CD4-positive, alpha-beta T cell (primary cell): ENCODE measurements at regions not wholly inside any gene's neighbourhood (a gene's known extent, or its start where the extent isn't known, plus 50 kb on each side); places are given as distances from the start of the nearest gene placed in this dataset.

Experiments used
- ATAC-seq: fragments of 200-7000 bp; cut with Tn5 transposase; one replicate; pipeline ENCODE4 v1.10.0; 2022; ENCODE audit warnings: mild to moderate bottlenecking; ENCODE audit not compliant: poor library complexity
- CTCF ChIA-PET: fragments of 350-600 bp; sonication (Branson Sonifier 250); formaldehyde crosslinking; loops from one replicate; lab custom pipeline; 2021; ENCODE audit warnings: antibody characterized with exemption, inconsistent platforms; lab: Charles Lee
- POLR2A ChIA-PET: fragments of 350-600 bp; sonication (Branson Sonifier 250); formaldehyde crosslinking; loops from one replicate; lab custom pipeline; 2021; ENCODE audit warnings: antibody characterized with exemption, inconsistent platforms; lab: Charles Lee
- DNase-seq, 14 experiments: peaks; one replicate each; pipeline ENCODE4 v3.0.0-alpha.2; 2013 to 2020; ENCODE audit warnings: mixed read lengths in 2 of 14
- H3K27ac ChIP-seq, 2 donors: one replicate each; pipeline versions ENCODE4 v1.5.1 to v1.7.0; 2013; ENCODE audit warnings: low read length in 2 of 2, low read depth in 1 of 2, mild to moderate bottlenecking in 1 of 2
- H3K27me3 ChIP-seq, 2 experiments: 1 replicate in 1 of 2; 2 replicates in 1 of 2; pipeline versions ENCODE4 v1.6.1 to v1.7.0; 2013; ENCODE audit warnings: low read length in 2 of 2, control low read depth in 1 of 2, mild to moderate bottlenecking in 1 of 2, moderate library complexity in 1 of 2; ENCODE audit not compliant: insufficient read depth in 2 of 2, control insufficient read depth in 1 of 2
- H3K36me3 ChIP-seq: one replicate; pipeline ENCODE4 v1.6.1; 2013; ENCODE audit warnings: low read length, control low read depth; ENCODE audit not compliant: insufficient read depth
- H3K4me1 ChIP-seq: one replicate; pipeline ENCODE4 v1.6.1; 2013; ENCODE audit warnings: low read length, control low read depth; ENCODE audit not compliant: insufficient read depth
- H3K4me3 ChIP-seq: one replicate; pipeline ENCODE4 v1.5.1; 2013; ENCODE audit warnings: mild to moderate bottlenecking, low read length, moderate library complexity
- H3K9me3 ChIP-seq, 2 experiments: 1 replicate in 1 of 2; 2 replicates in 1 of 2; pipeline versions ENCODE4 v1.6.1 to v1.7.0; 2013; ENCODE audit warnings: low read length in 2 of 2, mild to moderate bottlenecking in 2 of 2, control low read depth in 1 of 2, moderate library complexity in 1 of 2; ENCODE audit not compliant: control insufficient read depth in 1 of 2, insufficient read depth in 1 of 2
- H3K27ac Mint-ChIP-seq: one replicate; pipeline ENCODE4 v1.8.0; 2020; ENCODE audit warnings: mixed read lengths
- H3K27me3 Mint-ChIP-seq: one replicate; pipeline ENCODE4 v1.8.0; 2021; ENCODE audit warnings: mixed read lengths
- H3K36me3 Mint-ChIP-seq: one replicate; pipeline ENCODE4 v1.8.0; 2021; ENCODE audit warnings: low read depth, mixed read lengths
- H3K4me1 Mint-ChIP-seq: one replicate; pipeline ENCODE4 v1.8.0; 2021; ENCODE audit warnings: low read depth, mixed read lengths
- H3K4me3 Mint-ChIP-seq: one replicate; pipeline ENCODE4 v1.8.0; 2020; ENCODE audit warnings: mild to moderate bottlenecking, mixed read lengths
- H3K9me3 Mint-ChIP-seq: one replicate; pipeline ENCODE4 v1.8.0; 2020; ENCODE audit warnings: mixed read lengths
- intact Hi-C, 2 experiments: fragments of 100-400 bp; cut with DNase I in 1 of 2; cut with micrococcal nuclease in 1 of 2; formaldehyde crosslinking; loops; one replicate each; pipeline versions ENCODE4 v1.15.1 to v1.9.0; 2023 to 2025; cut with DNase I, micrococcal nuclease
- TF ChIP-seq, protein P1 (sequence below): fragments of 200-600 bp; IDR thresholded peaks from one replicate; pipeline ENCODE4 v1.8.0; 2022; ENCODE audit warnings: antibody characterized with exemption, mild to moderate bottlenecking

DNA sequence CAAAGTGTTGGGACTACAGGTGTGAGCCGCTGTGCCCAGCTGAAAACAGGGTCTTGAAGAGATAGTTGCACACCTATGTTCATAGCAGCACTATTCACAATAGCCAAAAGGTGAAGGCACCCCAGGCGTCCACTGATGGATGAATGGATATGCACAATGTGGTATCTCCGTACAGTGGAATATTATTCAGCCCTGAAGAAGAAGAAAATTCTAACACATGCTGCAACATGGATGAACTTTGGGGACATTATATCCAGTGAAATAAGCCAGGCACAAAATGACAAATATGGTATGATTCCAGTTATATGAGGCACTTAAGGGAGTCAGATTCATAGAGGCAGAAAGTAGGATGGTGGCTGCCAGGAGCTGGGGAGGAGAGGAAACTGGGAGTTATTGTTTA, 137.6 kb upstream of the WNT4 start:
- intact Hi-C loops: no loop called here
- Mint-ChIP-seq H3K9me3 (peaks cover 3% of the 10 kb centered on the region), H3K4me3 (no peak overlapping the region), H3K4me1 (no peaks in the 10 kb centered on the region), H3K27me3 (peaks cover 47% of the 10 kb centered on the region), H3K36me3 (no peaks in the 10 kb centered on the region), H3K27ac (no peak overlapping the region)
- Histone ChIP-seq H3K4me1 (no peaks in the 10 kb centered on the region), H3K36me3 (no peaks in the 10 kb centered on the region), H3K27me3 (peaks cover 0 to 13% of the 10 kb centered on the region in 2 experiments), H3K9me3 (peaks cover 0 to 8% of the 10 kb centered on the region in 2 experiments), H3K27ac (no peak overlapping the region), H3K4me3 (no peak overlapping the region)
- ATAC-seq: no peak
- TF ChIP-seq, protein P1, sequence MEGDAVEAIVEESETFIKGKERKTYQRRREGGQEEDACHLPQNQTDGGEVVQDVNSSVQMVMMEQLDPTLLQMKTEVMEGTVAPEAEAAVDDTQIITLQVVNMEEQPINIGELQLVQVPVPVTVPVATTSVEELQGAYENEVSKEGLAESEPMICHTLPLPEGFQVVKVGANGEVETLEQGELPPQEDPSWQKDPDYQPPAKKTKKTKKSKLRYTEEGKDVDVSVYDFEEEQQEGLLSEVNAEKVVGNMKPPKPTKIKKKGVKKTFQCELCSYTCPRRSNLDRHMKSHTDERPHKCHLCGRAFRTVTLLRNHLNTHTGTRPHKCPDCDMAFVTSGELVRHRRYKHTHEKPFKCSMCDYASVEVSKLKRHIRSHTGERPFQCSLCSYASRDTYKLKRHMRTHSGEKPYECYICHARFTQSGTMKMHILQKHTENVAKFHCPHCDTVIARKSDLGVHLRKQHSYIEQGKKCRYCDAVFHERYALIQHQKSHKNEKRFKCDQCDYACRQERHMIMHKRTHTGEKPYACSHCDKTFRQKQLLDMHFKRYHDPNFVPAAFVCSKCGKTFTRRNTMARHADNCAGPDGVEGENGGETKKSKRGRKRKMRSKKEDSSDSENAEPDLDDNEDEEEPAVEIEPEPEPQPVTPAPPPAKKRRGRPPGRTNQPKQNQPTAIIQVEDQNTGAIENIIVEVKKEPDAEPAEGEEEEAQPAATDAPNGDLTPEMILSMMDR: no peak
- ChIA-PET POLR2A (no interaction called here), CTCF (no interaction called here)
- DNase-seq: no peak

DNA sequence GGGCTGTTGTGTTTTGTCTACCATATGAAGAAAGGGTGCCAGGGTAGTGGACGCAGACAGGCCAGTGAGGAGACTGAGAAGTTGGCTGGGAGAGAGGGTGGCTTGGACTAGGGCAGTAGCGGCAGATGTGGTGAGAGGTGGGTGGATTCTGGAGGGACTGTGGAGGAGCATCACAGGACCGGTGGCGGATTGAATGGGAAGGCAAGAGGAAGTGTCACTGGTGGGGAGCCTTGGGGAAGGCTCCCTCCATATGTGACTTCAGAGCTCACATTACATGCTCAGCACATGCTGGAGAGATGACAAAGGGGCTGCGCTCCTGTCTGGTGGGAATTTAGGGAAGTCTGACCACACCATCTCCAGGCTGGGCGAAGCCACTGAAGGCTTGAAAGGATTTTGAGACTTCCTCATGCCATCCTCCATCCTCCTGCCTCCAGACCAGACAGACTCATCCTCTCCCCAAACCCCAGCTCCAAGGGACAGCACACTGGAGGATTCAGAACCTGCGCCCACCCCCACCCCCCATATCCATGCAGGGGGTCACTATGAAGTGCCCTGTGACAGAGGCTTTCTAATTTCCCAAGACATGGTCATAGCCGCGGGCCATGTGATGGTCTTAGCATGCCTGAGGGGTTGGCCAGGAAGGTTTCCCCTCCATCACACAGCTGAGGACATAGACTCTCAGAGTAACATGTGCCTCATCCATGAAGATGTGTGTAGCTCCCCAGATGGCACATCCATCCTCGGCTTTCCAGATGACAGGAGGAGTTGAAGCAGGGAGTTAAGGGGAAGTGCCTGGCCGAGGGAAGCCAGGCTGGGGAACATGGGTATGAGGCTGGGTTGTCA, 138.8 kb upstream of the WNT4 start:
- Mint-ChIP-seq H3K4me1 (no peaks in the 10 kb centered on the region), H3K27ac (no peak overlapping the region), H3K36me3 (no peaks in the 10 kb centered on the region), H3K9me3 (peaks cover 3% of the 10 kb centered on the region), H3K4me3 (no peak overlapping the region), H3K27me3 (peaks cover 40% of the 10 kb centered on the region)
- Histone ChIP-seq H3K27ac (no peak overlapping the region), H3K9me3 (peaks cover 0 to 10% of the 10 kb centered on the region in 2 experiments), H3K4me3 (no peak overlapping the region), H3K4me1 (no peaks in the 10 kb centered on the region), H3K27me3 (peaks cover 0 to 13% of the 10 kb centered on the region in 2 experiments), H3K36me3 (no peaks in the 10 kb centered on the region)
- ATAC-seq: no peak
- no peak for DNase-seq
- ChIA-PET CTCF (no interaction called here), POLR2A (no interaction called here)
- intact Hi-C loops: no loop called here
- TF ChIP-seq, protein P1: no peak

DNA sequence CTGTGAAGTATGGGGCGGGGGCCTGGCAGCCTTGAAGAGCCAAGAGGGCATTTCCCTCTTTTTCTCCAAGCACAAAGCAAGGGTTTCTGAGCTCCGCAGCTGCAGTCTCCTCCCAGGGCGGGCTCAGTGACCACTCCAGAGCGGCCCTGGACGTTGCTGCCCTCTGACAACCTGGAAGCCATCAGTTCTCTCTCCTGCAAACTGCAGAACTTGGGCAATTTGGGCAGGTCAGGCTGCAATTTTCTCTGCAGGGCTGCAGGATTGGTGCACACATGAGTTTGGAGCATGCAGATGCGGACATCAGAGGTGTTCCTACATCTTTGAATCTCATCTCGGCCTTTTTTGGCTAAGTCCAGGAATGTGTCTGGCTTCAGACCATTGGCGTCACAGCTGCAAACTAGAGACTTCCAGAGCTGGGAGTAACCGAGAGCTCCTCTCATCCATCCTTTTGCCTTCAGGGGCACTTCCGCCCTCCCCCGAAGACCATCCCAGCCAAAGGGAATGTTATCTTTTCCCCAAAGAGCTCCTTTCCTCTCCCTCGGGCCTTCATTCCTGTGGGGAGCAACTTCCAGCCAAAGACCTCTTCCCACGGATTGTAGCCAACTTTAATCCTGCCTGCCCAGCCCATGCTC, 139.6 kb upstream of the WNT4 start:
- H3K9me3 Mint-ChIP-seq: peaks cover 3% of the 10 kb centered on the region
- Histone ChIP-seq H3K4me1 (no peaks in the 10 kb centered on the region), H3K4me3 (no peak overlapping the region), H3K27me3 (peaks cover 0 to 13% of the 10 kb centered on the region in 2 experiments), H3K27ac (no peak overlapping the region), H3K36me3 (no peaks in the 10 kb centered on the region), H3K9me3 (peaks cover 0 to 10% of the 10 kb centered on the region in 2 experiments)
- DNase-seq (no peak), ATAC-seq (no peak)
- peaks cover 36% of the 10 kb centered on the region for H3K27me3 Mint-ChIP-seq
- H3K36me3 Mint-ChIP-seq: no peaks in the 10 kb centered on the region
- no peak overlapping the region for H3K27ac Mint-ChIP-seq
- CTCF ChIA-PET: no interaction called here
- no peaks in the 10 kb centered on the region for H3K4me1 Mint-ChIP-seq
- TF ChIP-seq, protein P1: no peak
- intact Hi-C loops: no loop called here
- POLR2A ChIA-PET: no interaction called here
- H3K4me3 Mint-ChIP-seq: no peak overlapping the region
